GM12878 (cell line): ENCODE measurements at regions not wholly inside any gene's neighbourhood (a gene's known extent, or its start where the extent isn't known, plus 50 kb on each side); places are given as distances from the start of the nearest gene placed in this dataset.
A peak's percentile ranks its signal among the peaks of the same experiment; 100 is the strongest.

ENCODE experiments used
- ATAC-seq: fragments of 200-7000 bp; cut with Tn5 transposase; 3 replicates; pipeline ENCODE4 v1.9.1; 2020; ENCODE audit warnings: mild to moderate bottlenecking, moderate library complexity
- BruUV-seq: library from RNA; stranded (reverse); fragments of 400-500 nt; replicated peaks from 2 replicates; lab custom pipeline; 2021; lab: Mats Ljungman, UMichigan
- CTCF ChIA-PET: fragments of 300-600 bp; sonication (Branson Sonifier 250); formaldehyde crosslinking; extraction: SDS; loops from one replicate; lab custom pipeline; 2021; ENCODE audit warnings: inconsistent platforms; lab: Yijun Ruan, JAX
- POLR2A ChIA-PET: fragments of 350-600 bp; formaldehyde crosslinking; extraction: SDS; loops from one replicate; lab custom pipeline; 2021; ENCODE audit warnings: inconsistent platforms; lab: Charles Lee
- RAD21 ChIA-PET: fragments of 300-600 bp; sonication (Branson Sonifier 250); formaldehyde crosslinking; loops from one replicate; lab custom pipeline; 2023; ENCODE audit warnings: antibody characterized with exemption; ENCODE audit not compliant: unreplicated experiment; lab: Charles Lee
- SMC1A ChIA-PET: fragments of 300-600 bp; sonication (Branson Sonifier 250); formaldehyde crosslinking; loops from one replicate; lab custom pipeline; 2023; ENCODE audit not compliant: unreplicated experiment, uncharacterized antibody; lab: Charles Lee
- DNase-seq: peaks from one replicate; pipeline ENCODE4 v3.0.0-alpha.2; 2011; ENCODE audit warnings: low read depth, low spot score
- FAIRE-seq: peaks from 3 replicates; lab custom pipeline; 2011; peaks lifted over from hg19 to GRCh38; lab: Jason Lieb, UNC
- H2AFZ ChIP-seq: 2 replicates; pipeline ENCODE4 v1.6.0; 2011; ENCODE audit warnings: low read depth, low read length, control low read depth; ENCODE audit not compliant: control insufficient read depth
- H3K27ac ChIP-seq: 2 replicates; pipeline ENCODE4 v1.5.1; 2011; ENCODE audit warnings: control low read depth; ENCODE audit not compliant: control insufficient read depth, insufficient read depth
- H3K27me3 ChIP-seq, 2 experiments: replicated peaks in 1 of 2; 2 replicates each; pipeline versions ENCODE4 v1.6.0 to v1.6.1; 2011; ENCODE audit warnings: low read length in 1 of 2; ENCODE audit not compliant: control insufficient read depth in 2 of 2, insufficient read depth in 2 of 2
- H3K36me3 ChIP-seq, 2 experiments: 2 replicates each; pipeline ENCODE4 v1.5.1; 2011; ENCODE audit warnings: low read length in 1 of 2; ENCODE audit not compliant: control insufficient read depth in 2 of 2, insufficient read depth in 2 of 2
- H3K4me1 ChIP-seq: 2 replicates; pipeline ENCODE4 v1.6.1; 2011; ENCODE audit warnings: mild to moderate bottlenecking, low read length, moderate library complexity, mixed read lengths; ENCODE audit not compliant: control insufficient read depth, insufficient read depth
- H3K4me2 ChIP-seq: 2 replicates; pipeline ENCODE4 v1.6.0; 2011; ENCODE audit warnings: control low read depth; ENCODE audit not compliant: control insufficient read depth, insufficient read depth
- H3K4me3 ChIP-seq: fragments of 200-600 bp; sonication (generic); 2 replicates; pipeline ENCODE4 v1.5.1; 2016
- H3K79me2 ChIP-seq: 2 replicates; pipeline ENCODE4 v1.6.0; 2011; ENCODE audit warnings: low read length; ENCODE audit not compliant: control insufficient read depth, insufficient read depth
- H3K9ac ChIP-seq: 2 replicates; pipeline ENCODE4 v1.8.0; 2011; ENCODE audit warnings: low read length, control low read depth, mixed read lengths; ENCODE audit not compliant: control insufficient read depth, insufficient read depth
- H3K9me3 ChIP-seq: replicated peaks from 3 replicates; pipeline ENCODE4 v1.5.1; 2011; ENCODE audit warnings: mild to moderate bottlenecking, low read length; ENCODE audit not compliant: control insufficient read depth, insufficient read depth
- H4K20me1 ChIP-seq: 2 replicates; pipeline ENCODE4 v1.6.0; 2011; ENCODE audit not compliant: control insufficient read depth, insufficient read depth
- BCL3 ChIP-seq: IDR thresholded peaks from 2 replicates; pipeline ENCODE4 v1.6.1; 2011; ENCODE audit warnings: borderline replicate concordance, low read depth, mild to moderate bottlenecking, moderate library complexity, low read length; ENCODE audit not compliant: insufficient read depth, poor library complexity, severe bottlenecking
- BHLHE40 ChIP-seq, 2 experiments: fragments of 450-650 bp in 1 of 2; IDR thresholded peaks; 2 replicates each; pipeline ENCODE4 v1.6.1; 2011 to 2017; ENCODE audit warnings: low read depth in 2 of 2, borderline replicate concordance in 1 of 2, improper control_type of control experiment in 1 of 2, low read length in 1 of 2, mild to moderate bottlenecking in 1 of 2
- CBX5 ChIP-seq: sonication (generic); IDR thresholded peaks from 2 replicates; pipeline ENCODE4 v1.6.1; 2016; ENCODE audit warnings: low read depth, moderate library complexity, mild to moderate bottlenecking, inconsistent platforms
- EP300 ChIP-seq, 2 experiments: fragments of 150-350 bp in 1 of 2; IDR thresholded peaks; 2 replicates each; pipeline ENCODE4 v1.6.1; 2011 to 2012; ENCODE audit warnings: low read depth in 2 of 2, low read length in 2 of 2, borderline replicate concordance in 1 of 2, improper control_type of control experiment in 1 of 2, inconsistent platforms in 1 of 2; ENCODE audit not compliant: control insufficient read depth in 1 of 2
- HDAC6 ChIP-seq: fragments of 200-600 bp; sonication (generic); IDR thresholded peaks from one replicate; pipeline ENCODE4 v1.8.0; 2017; ENCODE audit warnings: antibody characterized with exemption; ENCODE audit not compliant: unreplicated experiment
- IRF5 ChIP-seq: fragments of 450-650 bp; IDR thresholded peaks from 2 replicates; pipeline ENCODE4 v1.6.1; 2017; ENCODE audit warnings: borderline replicate concordance
- JUNB ChIP-seq: IDR thresholded peaks from 2 replicates; pipeline ENCODE4 v1.6.1; 2016; ENCODE audit warnings: antibody characterized with exemption, mild to moderate bottlenecking
- NFYB ChIP-seq: IDR thresholded peaks from 2 replicates; pipeline ENCODE4 v1.6.1; 2011; ENCODE audit warnings: low read depth, mild to moderate bottlenecking, low read length, improper control_type of control experiment, moderate library complexity; ENCODE audit not compliant: insufficient read depth
- RCOR1 ChIP-seq: conservative IDR thresholded peaks from 2 replicates; pipeline ENCODE4 v1.6.1; 2012; ENCODE audit warnings: low read depth, low read length, improper control_type of control experiment
- RUNX3 ChIP-seq: IDR thresholded peaks from 2 replicates; pipeline ENCODE4 v1.6.1; 2012; ENCODE audit warnings: low read length, inconsistent platforms
- SPI1 ChIP-seq: IDR thresholded peaks from 2 replicates; pipeline ENCODE4 v1.6.1; 2011; ENCODE audit warnings: low read depth, mild to moderate bottlenecking, low read length, moderate library complexity, borderline replicate concordance; ENCODE audit not compliant: insufficient read depth
- USF1 ChIP-seq: IDR thresholded peaks from 2 replicates; pipeline ENCODE4 v1.6.1; 2011; ENCODE audit warnings: borderline replicate concordance, low read depth, mild to moderate bottlenecking, moderate library complexity, mixed read lengths, low read length; ENCODE audit not compliant: insufficient read depth; ENCODE audit errors: extremely low read length
- ZNF24 ChIP-seq: fragments of 450-650 bp; IDR thresholded peaks from 2 replicates; pipeline ENCODE4 v1.6.1; 2017; ENCODE audit warnings: antibody characterized with exemption, mild to moderate bottlenecking
- WGBS: methylation state at CpG from one replicate; pipeline ENCODE4 v1.1.6; 2016; ENCODE audit warnings: low lambda C conversion rate; ENCODE audit not compliant: insufficient replicate concordance, insufficient coverage; ENCODE audit errors: missing lambda C conversion rate; 5-methylcytosine and 5-hydroxymethylcytosine counted together
- in situ Hi-C: fragments of 300-500 bp; cut with MboI; formaldehyde crosslinking; loops from 9 replicates; pipeline ENCODE4 v1.14.3; 2018; ENCODE audit warnings: mixed read lengths
- intact Hi-C: fragments of 100-400 bp; cut with micrococcal nuclease; formaldehyde crosslinking; loops from one replicate; pipeline ENCODE4 v1.14.2; 2022; ENCODE audit not compliant: unreplicated experiment

- DNase-seq = peak; percentile 27
- ChIA-PET SMC1A (no interaction called here), RAD21 (no interaction called here), POLR2A (no interaction called here), CTCF (no interaction called here)
- Histone ChIP-seq H3K9ac (no peak overlapping the region), H3K36me3 (no peaks in the 10 kb centered on the region), H3K4me3 (no peak overlapping the region), H3K79me2 (no peaks in the 10 kb centered on the region), H3K4me1 (no peaks in the 10 kb centered on the region), H4K20me1 (no peaks in the 10 kb centered on the region), H3K9me3 (no peaks in the 10 kb centered on the region; the same call in 2 of the 3 replicates), H3K27me3 (no peaks in the 10 kb centered on the region), H2AFZ (no peak overlapping the region), H3K27ac (no peak overlapping the region), H3K4me2 (no peak overlapping the region)
- no peak for FAIRE-seq
- TF ChIP-seq NFYB (no peak), BHLHE40 (IDR thresholded peaks at IDR 0.05; ENCODE audit: borderline replicate concordance in 1 of 2, low read depth in 2 of 2, low read length in 1 of 2) (peak in 1 of 2 experiments; percentile 7; a peak in 1 of 4 replicates), HDAC6 (no peak), CBX5 (no peak), EP300 (IDR thresholded peaks at IDR 0.05; ENCODE audit: borderline replicate concordance in 1 of 2, control insufficient read depth in 1 of 2, low read depth in 2 of 2, low read length in 2 of 2) (0 out of 4 replicates have a peak, but pooled peaks of 1 of the 2 experiments have one; percentile 24), RUNX3 (peak; percentile 34; the same call in 1 of the 2 replicates), ZNF24 (no peak), IRF5 (no peak), JUNB (no peak), BCL3 (no peak), SPI1 (no peak), RCOR1 (no peak), USF1 (no peak)
- no TSS peak for BruUV-seq
- ATAC-seq = peak; percentile 95
- in situ Hi-C loops = no loop called here
- 34% methylated on average over 3 of the region's 3 CpGs for WGBS
- intact Hi-C loops = no loop called here
These were observed 1485.1 kb downstream of the EFNA5 start for GRCh38 chr5:106185661-106186081.
